IMR-90 (cell line): ENCODE measurements at regions not wholly inside any gene's neighbourhood (a gene's known extent, or its start where the extent isn't known, plus 50 kb on each side); places are given as distances from the start of the nearest gene placed in this dataset.

Experiments
- ATAC-seq: fragments of 200-7000 bp; cut with Tn5 transposase; 2 replicates; pipeline ENCODE4 v1.9.1; 2020; ENCODE audit warnings: low read depth, mild to moderate bottlenecking, moderate library complexity
- BruUV-seq: library from RNA; stranded (reverse); fragments of 400-500 nt; replicated peaks from 2 replicates; lab custom pipeline; 2021; lab: Mats Ljungman, UMichigan
- CTCF ChIA-PET: fragments of 300-600 bp; formaldehyde crosslinking; extraction: SDS; loops from one replicate; lab custom pipeline; 2021; ENCODE audit warnings: antibody characterized with exemption; lab: Yijun Ruan, JAX
- POLR2A ChIA-PET: fragments of 300-600 bp; sonication (Branson Sonifier 250); formaldehyde crosslinking; loops from one replicate; lab custom pipeline; 2022; ENCODE audit warnings: antibody characterized with exemption; ENCODE audit not compliant: unreplicated experiment; lab: Charles Lee
- DNase-seq: peaks from one replicate; pipeline ENCODE4 v3.0.0; 2013
- H2AFZ ChIP-seq: replicated peaks from 2 replicates; pipeline ENCODE3; 2013; ENCODE audit warnings: low read length, mild to moderate bottlenecking; ENCODE audit not compliant: poor library complexity
- H2AK5ac ChIP-seq: 2 replicates; pipeline ENCODE4 v1.6.1; 2013; ENCODE audit warnings: low read depth, low read length, inconsistent platforms
- H2AK9ac ChIP-seq: replicated peaks from 2 replicates; pipeline ENCODE3; 2013; ENCODE audit warnings: mild to moderate bottlenecking, low read depth, low read length, moderate library complexity; ENCODE audit not compliant: poor library complexity
- H2BK120ac ChIP-seq: 2 replicates; pipeline ENCODE4 v1.6.1; 2013; ENCODE audit warnings: low read depth, low read length, inconsistent platforms
- H2BK15ac ChIP-seq: 3 replicates; pipeline ENCODE4 v1.6.1; 2013; ENCODE audit warnings: low read depth, low read length, inconsistent platforms
- H2BK20ac ChIP-seq: 2 replicates; pipeline ENCODE4 v1.6.1; 2013; ENCODE audit warnings: low read depth, mild to moderate bottlenecking, inconsistent platforms, low read length, moderate library complexity
- H2BK5ac ChIP-seq: 2 replicates; pipeline ENCODE4 v1.6.1; 2013; ENCODE audit warnings: mild to moderate bottlenecking, low read depth, low read length, inconsistent platforms; ENCODE audit not compliant: poor library complexity, severe bottlenecking
- H3K14ac ChIP-seq: replicated peaks from 2 replicates; pipeline ENCODE4 v1.6.1; 2013; ENCODE audit warnings: low read depth, low read length, inconsistent platforms
- H3K18ac ChIP-seq: 2 replicates; pipeline ENCODE4 v1.6.1; 2013; ENCODE audit warnings: low read depth, low read length, control low read depth
- H3K23ac ChIP-seq: 2 replicates; pipeline ENCODE4 v1.6.1; 2013; ENCODE audit warnings: low read depth, low read length, inconsistent platforms
- H3K27ac ChIP-seq: 2 replicates; pipeline ENCODE4 v1.5.1; 2013; ENCODE audit warnings: mild to moderate bottlenecking, control low read depth, low read length; ENCODE audit not compliant: insufficient read depth
- H3K27me3 ChIP-seq: 2 replicates; pipeline ENCODE4 v1.6.1; 2013; ENCODE audit warnings: low read length; ENCODE audit not compliant: control insufficient read depth, insufficient read depth
- H3K36me3 ChIP-seq: 2 replicates; pipeline ENCODE4 v1.6.1; 2013; ENCODE audit warnings: low read length, mixed read lengths; ENCODE audit not compliant: control insufficient read depth, insufficient read depth
- H3K4ac ChIP-seq: 2 replicates; pipeline ENCODE4 v1.6.1; 2013; ENCODE audit warnings: low read depth, low read length, inconsistent platforms
- H3K4me1 ChIP-seq: 2 replicates; pipeline ENCODE4 v1.6.1; 2013; ENCODE audit warnings: low read length, mixed read lengths; ENCODE audit not compliant: control insufficient read depth, insufficient read depth
- H3K4me2 ChIP-seq: 2 replicates; pipeline ENCODE4 v1.6.1; 2013; ENCODE audit warnings: low read depth, mild to moderate bottlenecking, control low read depth, low read length, moderate library complexity
- H3K4me3 ChIP-seq: 2 replicates; pipeline ENCODE4 v1.5.1; 2013; ENCODE audit warnings: low read depth, mild to moderate bottlenecking, control low read depth, low read length, moderate library complexity; ENCODE audit not compliant: insufficient read depth
- H3K56ac ChIP-seq: 2 replicates; pipeline ENCODE4 v1.6.1; 2013; ENCODE audit warnings: low read length, inconsistent platforms; ENCODE audit not compliant: insufficient read depth; ENCODE audit errors: extremely low read depth
- H3K79me1 ChIP-seq, 2 experiments: 2 replicates each; pipeline ENCODE4 v1.6.1; 2013; ENCODE audit warnings: low read length in 2 of 2, inconsistent platforms in 1 of 2, low read depth in 1 of 2
- H3K9ac ChIP-seq: 2 replicates; pipeline ENCODE4 v1.6.1; 2013; ENCODE audit warnings: low read depth, low read length, control low read depth
- H3K9me1 ChIP-seq: 2 replicates; pipeline ENCODE4 v1.6.1; 2013; ENCODE audit warnings: low read length, inconsistent platforms; ENCODE audit not compliant: insufficient read depth
- H3K9me3 ChIP-seq: 2 replicates; pipeline ENCODE4 v1.6.1; 2013; ENCODE audit warnings: low read length; ENCODE audit not compliant: control insufficient read depth, insufficient read depth
- H4K20me1 ChIP-seq: 2 replicates; pipeline ENCODE4 v1.6.1; 2013; ENCODE audit warnings: low read length, inconsistent platforms; ENCODE audit not compliant: insufficient read depth
- H4K5ac ChIP-seq: 2 replicates; pipeline ENCODE4 v1.6.1; 2013; ENCODE audit warnings: mild to moderate bottlenecking, low read depth, low read length, control low read depth
- H4K8ac ChIP-seq, 2 experiments: 2 replicates each; pipeline ENCODE4 v1.6.1; 2013; ENCODE audit warnings: low read depth in 2 of 2, low read length in 2 of 2, control low read depth in 1 of 2, inconsistent platforms in 1 of 2
- H4K91ac ChIP-seq: 2 replicates; pipeline ENCODE4 v1.6.1; 2013; ENCODE audit warnings: low read depth, low read length, inconsistent platforms; ENCODE audit not compliant: insufficient read depth
- BHLHE40 ChIP-seq: fragments of 150-350 bp; IDR thresholded peaks from 2 replicates; pipeline ENCODE4 v1.6.1; 2016; ENCODE audit warnings: mild to moderate bottlenecking, low read depth, low read length
- CEBPB ChIP-seq: IDR thresholded peaks from 2 replicates; pipeline ENCODE4 v1.6.1; 2012; ENCODE audit warnings: low read depth, low read length, improper control_type of control experiment
- CHD1 ChIP-seq: IDR thresholded peaks from 2 replicates; pipeline ENCODE4 v1.6.1; 2012; ENCODE audit warnings: low read depth, low read length, improper control_type of control experiment
- MAFK ChIP-seq: IDR thresholded peaks from 2 replicates; pipeline ENCODE4 v1.6.1; 2012; ENCODE audit warnings: low read depth, low read length, improper control_type of control experiment
- MAZ ChIP-seq: IDR thresholded peaks from 2 replicates; pipeline ENCODE4 v1.6.1; 2012; ENCODE audit warnings: low read depth, mild to moderate bottlenecking, low read length, improper control_type of control experiment, moderate library complexity, borderline replicate concordance
- MXI1 ChIP-seq: IDR thresholded peaks from 2 replicates; pipeline ENCODE4 v1.6.1; 2012; ENCODE audit warnings: low read depth, mild to moderate bottlenecking, low read length, moderate library complexity, borderline replicate concordance
- NFE2L2 ChIP-seq: fragments of 150-350 bp; IDR thresholded peaks from 2 replicates; pipeline ENCODE4 v1.6.1; 2016; ENCODE audit warnings: low read depth, mild to moderate bottlenecking, low read length
- POLR2A ChIP-seq: IDR thresholded peaks from 2 replicates; pipeline ENCODE4 v1.6.1; 2012; ENCODE audit warnings: mild to moderate bottlenecking, low read depth, low read length
- RAD21 ChIP-seq: IDR thresholded peaks from 2 replicates; pipeline ENCODE4 v1.6.1; 2012; ENCODE audit warnings: low read length, improper control_type of control experiment
- RCOR1 ChIP-seq: IDR thresholded peaks from 2 replicates; pipeline ENCODE4 v1.6.1; 2012; ENCODE audit warnings: mild to moderate bottlenecking, low read length, improper control_type of control experiment; ENCODE audit not compliant: insufficient replicate concordance
- SMC3 ChIP-seq: fragments of 150-350 bp; IDR thresholded peaks from 2 replicates; pipeline ENCODE4 v1.6.1; 2016; ENCODE audit warnings: low read depth, mild to moderate bottlenecking, antibody characterized with exemption, low read length, moderate library complexity
- dilution Hi-C: fragments of 300-500 bp; cut with HindIII; formaldehyde crosslinking; loops from one replicate; pipeline ENCODE4 v1.14.3; 2018; ENCODE audit warnings: low sequenced_read_pairs; ENCODE audit not compliant: unreplicated experiment
- in situ Hi-C: fragments of 300-500 bp; cut with MboI; formaldehyde crosslinking; loops from 3 replicates; pipeline ENCODE4 v1.14.3; 2019; ENCODE audit warnings: low sequenced_read_pairs, inconsistent platforms, mixed read lengths
- intact Hi-C: fragments of 100-400 bp; cut with micrococcal nuclease; formaldehyde crosslinking; loops from 2 replicates; pipeline ENCODE4 v1.10.0; 2022
- TF ChIP-seq, protein P1 (sequence below): fragments of 150-350 bp; IDR thresholded peaks from 2 replicates; pipeline ENCODE4 v1.6.1; 2017; ENCODE audit warnings: mild to moderate bottlenecking, antibody characterized with exemption, low read length, low read depth
- TF ChIP-seq, protein P2 (sequence below): conservative IDR thresholded peaks from 2 replicates; pipeline ENCODE4 v1.5.1; 2012; ENCODE audit warnings: mild to moderate bottlenecking, low read depth, low read length, improper control_type of control experiment

DNA sequence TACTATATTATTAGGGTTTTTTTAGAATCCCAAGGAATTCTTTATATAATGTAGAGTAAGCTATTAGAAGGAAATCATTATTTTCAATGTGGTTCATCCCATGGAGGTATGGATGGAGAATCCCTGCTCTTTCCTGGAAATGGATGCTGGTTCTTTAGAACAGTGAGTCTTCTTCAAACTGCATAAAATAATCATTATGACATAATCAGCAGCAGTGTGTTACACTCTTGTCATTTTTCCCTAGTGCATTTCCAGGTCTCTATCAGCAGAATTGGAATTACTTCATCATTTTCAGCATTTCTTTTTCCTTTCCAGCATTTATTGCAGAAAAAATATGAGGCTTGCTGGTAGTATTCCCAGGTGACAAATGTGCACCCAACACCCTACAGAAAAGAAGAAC lies 168.1 kb downstream of the ETAA1 start:
- peaks cover 22% of the 10 kb centered on the region for H3K4me1 ChIP-seq
- peaks cover 0 to 9% of the 10 kb centered on the region in 2 experiments; a peak in 1 of 4 replicates for H3K79me1 ChIP-seq
- dilution Hi-C loops: no loop called here

More for the DNA sequence above, 168.1 kb downstream of the ETAA1 start:
- no peak overlapping the region for H2BK120ac ChIP-seq
- no peak overlapping the region for H2AK5ac ChIP-seq
- POLR2A ChIA-PET: no interaction called here
- no peak overlapping the region for H2BK20ac ChIP-seq
- no peaks in the 10 kb centered on the region for H3K36me3 ChIP-seq
- no peak overlapping the region for H3K56ac ChIP-seq
- CTCF ChIA-PET: no interaction called here
- no peak overlapping the region for H3K4ac ChIP-seq
- no peak overlapping the region for H3K14ac ChIP-seq
- H3K18ac ChIP-seq: peak overlapping the region; percentile 85; the same call in 1 of the 2 replicates
- H3K23ac ChIP-seq: no peak overlapping the region
- H2AK9ac ChIP-seq: no peak overlapping the region
- no peak overlapping the region for H4K91ac ChIP-seq
- no TSS peak for BruUV-seq
- no peak overlapping the region for H4K5ac ChIP-seq
- H3K4me3 ChIP-seq: no peak overlapping the region
- intact Hi-C loops: no loop called here
- no peak overlapping the region for H4K8ac ChIP-seq
- in situ Hi-C loops: no loop called here
- H3K27ac ChIP-seq: no peak overlapping the region
- H2BK5ac ChIP-seq: peak overlapping the region; percentile 71
- TF ChIP-seq BHLHE40 (no peak), CEBPB (no peak), MXI1 (no peak), CHD1 (no peak), SMC3 (no peak), NFE2L2 (no peak), MAZ (no peak), RCOR1 (no peak), MAFK (no peak), RAD21 (no peak), POLR2A (no peak)
- TF ChIP-seq, protein P1, sequence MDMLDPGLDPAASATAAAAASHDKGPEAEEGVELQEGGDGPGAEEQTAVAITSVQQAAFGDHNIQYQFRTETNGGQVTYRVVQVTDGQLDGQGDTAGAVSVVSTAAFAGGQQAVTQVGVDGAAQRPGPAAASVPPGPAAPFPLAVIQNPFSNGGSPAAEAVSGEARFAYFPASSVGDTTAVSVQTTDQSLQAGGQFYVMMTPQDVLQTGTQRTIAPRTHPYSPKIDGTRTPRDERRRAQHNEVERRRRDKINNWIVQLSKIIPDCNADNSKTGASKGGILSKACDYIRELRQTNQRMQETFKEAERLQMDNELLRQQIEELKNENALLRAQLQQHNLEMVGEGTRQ: no peak
- TF ChIP-seq, protein P2, sequence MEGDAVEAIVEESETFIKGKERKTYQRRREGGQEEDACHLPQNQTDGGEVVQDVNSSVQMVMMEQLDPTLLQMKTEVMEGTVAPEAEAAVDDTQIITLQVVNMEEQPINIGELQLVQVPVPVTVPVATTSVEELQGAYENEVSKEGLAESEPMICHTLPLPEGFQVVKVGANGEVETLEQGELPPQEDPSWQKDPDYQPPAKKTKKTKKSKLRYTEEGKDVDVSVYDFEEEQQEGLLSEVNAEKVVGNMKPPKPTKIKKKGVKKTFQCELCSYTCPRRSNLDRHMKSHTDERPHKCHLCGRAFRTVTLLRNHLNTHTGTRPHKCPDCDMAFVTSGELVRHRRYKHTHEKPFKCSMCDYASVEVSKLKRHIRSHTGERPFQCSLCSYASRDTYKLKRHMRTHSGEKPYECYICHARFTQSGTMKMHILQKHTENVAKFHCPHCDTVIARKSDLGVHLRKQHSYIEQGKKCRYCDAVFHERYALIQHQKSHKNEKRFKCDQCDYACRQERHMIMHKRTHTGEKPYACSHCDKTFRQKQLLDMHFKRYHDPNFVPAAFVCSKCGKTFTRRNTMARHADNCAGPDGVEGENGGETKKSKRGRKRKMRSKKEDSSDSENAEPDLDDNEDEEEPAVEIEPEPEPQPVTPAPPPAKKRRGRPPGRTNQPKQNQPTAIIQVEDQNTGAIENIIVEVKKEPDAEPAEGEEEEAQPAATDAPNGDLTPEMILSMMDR: no peak
- H2BK15ac ChIP-seq: no peak overlapping the region
- H3K4me2 ChIP-seq: no peak overlapping the region
- peaks cover 16% of the 10 kb centered on the region for H3K9me1 ChIP-seq
- no peaks in the 10 kb centered on the region for H4K20me1 ChIP-seq
- no peaks in the 10 kb centered on the region for H3K27me3 ChIP-seq
- no peak for DNase-seq
- no peak overlapping the region for H3K9ac ChIP-seq
- no peak overlapping the region for H2AFZ ChIP-seq
- H3K9me3 ChIP-seq: no peaks in the 10 kb centered on the region
- ATAC-seq: no peak
